Endothelial cell of umbilical vein (primary cell): ENCODE measurements at regions not wholly inside any gene's neighbourhood (a gene's known extent, or its start where the extent isn't known, plus 50 kb on each side); places are given as distances from the start of the nearest gene placed in this dataset.

Source experiments
- BruUV-seq: library from RNA; stranded (reverse); fragments of 400-500 nt; replicated peaks from 2 replicates; lab custom pipeline; 2021; lab: Mats Ljungman, UMichigan
- CTCF ChIA-PET: fragments of 300-600, 350-600 bp; sonication (Branson Sonifier 250); formaldehyde crosslinking; loops from one replicate; lab custom pipeline; 2021; ENCODE audit warnings: antibody characterized with exemption, inconsistent platforms; lab: Charles Lee
- POLR2A ChIA-PET: fragments of 300-600, 350-600 bp; sonication (Branson Sonifier 250); formaldehyde crosslinking; loops from one replicate; lab custom pipeline; 2021; ENCODE audit warnings: antibody characterized with exemption, inconsistent platforms; lab: Charles Lee
- DNase-seq: peaks from one replicate; pipeline ENCODE4 v3.0.0-alpha.2; 2011; ENCODE audit warnings: low read depth, low spot score
- FAIRE-seq: peaks from 2 replicates; lab custom pipeline; 2011; peaks lifted over from hg19 to GRCh38; lab: Jason Lieb, UNC
- H2AFZ ChIP-seq: 2 replicates; pipeline ENCODE4 v1.6.0; 2012; ENCODE audit warnings: low read depth, low read length, control low read depth, inconsistent platforms
- H3K27ac ChIP-seq: 2 replicates; pipeline ENCODE4 v1.5.1; 2011; ENCODE audit warnings: low read depth, mild to moderate bottlenecking, control low read depth, low read length, moderate library complexity; ENCODE audit not compliant: insufficient read depth
- H3K27me3 ChIP-seq, 2 experiments: 2 replicates each; pipeline versions ENCODE4 v1.6.0 to v1.6.1; 2011; ENCODE audit warnings: low read length in 2 of 2, mixed read lengths in 1 of 2; ENCODE audit not compliant: control insufficient read depth in 2 of 2, insufficient read depth in 2 of 2
- H3K36me3 ChIP-seq, 2 experiments: 2 replicates in 1 of 2; 3 replicates in 1 of 2; pipeline ENCODE4 v1.5.1; 2011; ENCODE audit warnings: low read length in 2 of 2, mild to moderate bottlenecking in 1 of 2, moderate library complexity in 1 of 2; ENCODE audit not compliant: control insufficient read depth in 2 of 2, insufficient read depth in 2 of 2; ENCODE audit errors: extremely low read depth in 1 of 2
- H3K4me1 ChIP-seq: 3 replicates; pipeline ENCODE4 v1.5.1; 2011; ENCODE audit warnings: mild to moderate bottlenecking, low read length; ENCODE audit not compliant: control insufficient read depth, insufficient read depth; ENCODE audit errors: extremely low read depth
- H3K4me2 ChIP-seq: 2 replicates; pipeline ENCODE4 v1.6.1; 2011; ENCODE audit warnings: low read length, control low read depth, mixed read lengths; ENCODE audit not compliant: insufficient read depth
- H3K4me3 ChIP-seq, 3 experiments: fragments of 200-600 bp in 1 of 3; sonication (generic), shearing (Covaris generic) in 1 of 3; replicated peaks in 1 of 3; 2 replicates each; pipeline ENCODE4 v1.5.1; 2011 to 2016; ENCODE audit warnings: control low read depth in 3 of 3, low read length in 3 of 3, mild to moderate bottlenecking in 2 of 3, inconsistent platforms in 1 of 3, low read depth in 1 of 3, moderate library complexity in 1 of 3; ENCODE audit not compliant: insufficient read depth in 1 of 3
- H3K79me2 ChIP-seq: 2 replicates; pipeline ENCODE4 v1.6.0; 2012; ENCODE audit warnings: low read length, inconsistent platforms; ENCODE audit not compliant: control insufficient read depth, insufficient read depth
- H3K9ac ChIP-seq: replicated peaks from 2 replicates; pipeline ENCODE3; 2011; ENCODE audit warnings: low read length, control low read depth; ENCODE audit not compliant: insufficient read depth; ENCODE audit errors: extremely low read depth
- H3K9me1 ChIP-seq: replicated peaks from 3 replicates; pipeline ENCODE4 v1.6.0; 2011; ENCODE audit warnings: mild to moderate bottlenecking, low read length; ENCODE audit not compliant: control insufficient read depth, insufficient read depth; ENCODE audit errors: extremely low read depth
- H3K9me3 ChIP-seq: replicated peaks from 2 replicates; pipeline ENCODE4 v1.5.1; 2012; ENCODE audit warnings: low read length, inconsistent platforms; ENCODE audit not compliant: control insufficient read depth, insufficient read depth
- H4K20me1 ChIP-seq: replicated peaks from 2 replicates; pipeline ENCODE3; 2011; ENCODE audit warnings: mild to moderate bottlenecking, low read length; ENCODE audit not compliant: control insufficient read depth, insufficient read depth; ENCODE audit errors: extremely low read depth
- CTCF ChIP-seq, 2 donors: IDR thresholded peaks; 1 replicate in 1 of 2; 2 replicates in 1 of 2; pipeline ENCODE4 v1.5.1; 2011; ENCODE audit warnings: low read length in 2 of 2, mild to moderate bottlenecking in 2 of 2, moderate library complexity in 2 of 2, control low read depth in 1 of 2, inconsistent platforms in 1 of 2, low read depth in 1 of 2; ENCODE audit not compliant: insufficient read depth in 1 of 2; ENCODE audit errors: extremely low read depth in 1 of 2
- EZH2 ChIP-seq: IDR thresholded peaks from 2 replicates; pipeline ENCODE4 v1.6.1; 2012; ENCODE audit warnings: borderline replicate concordance, low read depth, mild to moderate bottlenecking, moderate library complexity, low read length, inconsistent platforms; ENCODE audit not compliant: severe bottlenecking
- FOS ChIP-seq: IDR thresholded peaks from 2 replicates; pipeline ENCODE4 v1.6.1; 2011; ENCODE audit warnings: mild to moderate bottlenecking, low read length, moderate library complexity, borderline replicate concordance; ENCODE audit not compliant: insufficient read depth
- GATA2 ChIP-seq: IDR thresholded peaks from 2 replicates; pipeline ENCODE4 v1.7.0; 2011; ENCODE audit warnings: low read depth, mild to moderate bottlenecking, moderate library complexity, mixed read lengths, low read length; ENCODE audit not compliant: insufficient read length, insufficient read depth
- JUN ChIP-seq: IDR thresholded peaks from 2 replicates; pipeline ENCODE4 v1.6.1; 2011; ENCODE audit warnings: borderline replicate concordance, low read depth; ENCODE audit not compliant: insufficient read length, insufficient read depth
- MAX ChIP-seq: IDR thresholded peaks from 2 replicates; pipeline ENCODE4 v1.6.1; 2011; ENCODE audit not compliant: insufficient read depth, insufficient read length
- MYC ChIP-seq: IDR thresholded peaks from one replicate; pipeline ENCODE4 v1.6.1; 2011; ENCODE audit warnings: mild to moderate bottlenecking, low read depth, low read length
- POLR2A ChIP-seq: IDR thresholded peaks from 2 replicates; pipeline ENCODE4 v1.6.1; 2012; ENCODE audit warnings: low read depth, mild to moderate bottlenecking, control low read depth, low read length
- POLR2AphosphoS5 ChIP-seq: IDR thresholded peaks from 2 replicates; pipeline ENCODE4 v1.6.1; 2012; ENCODE audit warnings: low read depth, mild to moderate bottlenecking, control low read depth, low read length, moderate library complexity; ENCODE audit not compliant: insufficient read depth
- dilution Hi-C: fragments of 300-500 bp; cut with MboI; formaldehyde crosslinking; loops from one replicate; pipeline ENCODE4 v1.15.0; 2019; ENCODE audit warnings: low sequenced_read_pairs; ENCODE audit not compliant: extremely low pct_ligation_motif_present
- intact Hi-C: fragments of 100-400 bp; cut with micrococcal nuclease; formaldehyde crosslinking; loops from one replicate; pipeline ENCODE4 v1.10.0; 2022

GRCh38 chr3:117131259-117131658, 421.7 kb downstream of the TUSC7 start:
- Histone ChIP-seq H2AFZ (no peak overlapping the region), H3K9ac (no peak overlapping the region), H3K27ac (no peak overlapping the region), H4K20me1 (no peaks in the 10 kb centered on the region), H3K79me2 (no peaks in the 10 kb centered on the region), H3K4me3 (no peak overlapping the region), H3K4me2 (no peak overlapping the region), H3K9me1 (no peaks in the 10 kb centered on the region), H3K4me1 (no peaks in the 10 kb centered on the region), H3K27me3 (no peaks in the 10 kb centered on the region), H3K36me3 (no peaks in the 10 kb centered on the region), H3K9me3 (no peaks in the 10 kb centered on the region)
- intact Hi-C loops (no loop called here), dilution Hi-C loops (no loop called here)
- DNase-seq (no peak), FAIRE-seq (no peak)
- POLR2A ChIA-PET, result interaction anchor here (0.5 kb wide), 1 partner anchor 346 kb away, joined by 3 read pairs; no protein-coding TSS in a partner anchor
- CTCF ChIA-PET, result no interaction called here
- TF ChIP-seq MAX, result no peak
- no TSS peak for BruUV-seq

GRCh38 chr3:117133066-117133465, 423.5 kb downstream of the TUSC7 start:
- H3K9ac ChIP-seq, result no peak overlapping the region
- BruUV-seq, result no TSS peak
- H3K4me3 ChIP-seq, result no peak overlapping the region
- H3K4me2 ChIP-seq, result no peak overlapping the region
- no peaks in the 10 kb centered on the region for H3K27me3 ChIP-seq
- ChIA-PET POLR2A (no interaction called here), CTCF (no interaction called here)
- no peak overlapping the region for H3K27ac ChIP-seq
- DNase-seq (no peak), FAIRE-seq (no peak)
- no peaks in the 10 kb centered on the region for H3K36me3 ChIP-seq
- dilution Hi-C loops (no loop called here), intact Hi-C loops (no loop called here)
- H3K79me2 ChIP-seq, result no peaks in the 10 kb centered on the region
- no peaks in the 10 kb centered on the region for H3K9me1 ChIP-seq
- H3K9me3 ChIP-seq, result no peaks in the 10 kb centered on the region
- TF ChIP-seq EZH2 (no peak), JUN (no peak), CTCF (IDR thresholded peaks at IDR 0.05; ENCODE audit: extremely low read depth in 1 of 2, insufficient read depth in 1 of 2, low read depth in 1 of 2, low read length in 2 of 2) (no peak), POLR2A (no peak), POLR2AphosphoS5 (no peak), MAX (no peak), GATA2 (no peak), MYC (no peak), FOS (no peak)
- H2AFZ ChIP-seq, result no peak overlapping the region
- H4K20me1 ChIP-seq, result no peaks in the 10 kb centered on the region
- no peaks in the 10 kb centered on the region for H3K4me1 ChIP-seq
